Right lobe of liver (tissue), 6 donors: ENCODE measurements at regions not wholly inside any gene's neighbourhood (a gene's known extent, or its start where the extent isn't known, plus 50 kb on each side); places are given as distances from the start of the nearest gene placed in this dataset.
"Not testable (repeated sequence)": the region's sequence is repeated elsewhere in the genome, so short reads cannot be mapped to it uniquely, and the experiment has no call there.

Experiments used
- ATAC-seq, 4 donors: fragments of 200-7000 bp; cut with Tn5 transposase; one replicate each; pipeline ENCODE4 v1.9.1; 2020; ENCODE audit warnings: mild to moderate bottlenecking in 4 of 4, moderate library complexity in 4 of 4
- DNase-seq, 3 donors: peaks; one replicate each; pipeline ENCODE4 v3.0.0-alpha.2; 2020
- H3K27ac ChIP-seq, 3 donors: fragments of 200-600 bp; one replicate each; pipeline ENCODE4 v1.8.0; 2022
- H3K27me3 ChIP-seq, 2 donors: fragments of 200-600 bp; one replicate each; pipeline ENCODE4 v1.8.0; 2022
- H3K36me3 ChIP-seq, 4 donors: fragments of 200-600 bp; sonication (generic) in 1 of 4; one replicate each; pipeline versions ENCODE4 v1.5.1 to v1.8.0; 2017 to 2022; ENCODE audit warnings: control low read depth in 1 of 4
- H3K4me1 ChIP-seq, 4 donors: fragments of 200-600 bp; sonication (generic) in 1 of 4; one replicate each; pipeline versions ENCODE4 v1.5.1 to v1.8.0; 2017 to 2022; ENCODE audit warnings: control low read depth in 1 of 4
- H3K4me3 ChIP-seq, 3 donors: fragments of 200-600 bp; one replicate each; pipeline ENCODE4 v1.8.0; 2022
- H3K9me3 ChIP-seq, 4 donors: fragments of 200-600 bp; sonication (generic) in 1 of 4; one replicate each; pipeline versions ENCODE4 v1.5.1 to v1.8.0; 2017 to 2022; ENCODE audit warnings: control low read depth in 1 of 4
- POLR2A ChIP-seq: fragments of 450-650 bp; IDR thresholded peaks from one replicate; pipeline ENCODE4 v1.6.1; 2017; ENCODE audit warnings: antibody characterized with exemption, mild to moderate bottlenecking
- WGBS: methylation state at CpG from one replicate; pipeline ENCODE4 v1.1.6; 2018; ENCODE audit warnings: low coverage, low lambda C conversion rate; ENCODE audit not compliant: insufficient coverage; ENCODE audit errors: missing lambda C conversion rate; 5-methylcytosine and 5-hydroxymethylcytosine counted together
- intact Hi-C, 2 donors: fragments of 100-400 bp; cut with DNase I; formaldehyde crosslinking; loops; one replicate each; pipeline versions ENCODE4 v1.11.2 to v1.14.1; 2022
- TF ChIP-seq, protein P1 (sequence below), 4 donors: fragments of 200-600 bp in 3 of 4; fragments of 450-650 bp in 1 of 4; IDR thresholded peaks; one replicate each; pipeline versions ENCODE4 v1.5.1 to v1.8.0; 2016 to 2022; ENCODE audit warnings: antibody characterized with exemption in 4 of 4, mild to moderate bottlenecking in 2 of 4
- donor health status: DM: no; HTN: yes; CAD: no.
- donor health status: DM: no; HTN: no; CAD: no.
- donor health status: DM: no; HTN: no; CAD: no.
- donor health status: DM: no; HTN: yes; CAD: no.
- donor health status: DM: no; HTN: yes; CAD: no.

DNA sequence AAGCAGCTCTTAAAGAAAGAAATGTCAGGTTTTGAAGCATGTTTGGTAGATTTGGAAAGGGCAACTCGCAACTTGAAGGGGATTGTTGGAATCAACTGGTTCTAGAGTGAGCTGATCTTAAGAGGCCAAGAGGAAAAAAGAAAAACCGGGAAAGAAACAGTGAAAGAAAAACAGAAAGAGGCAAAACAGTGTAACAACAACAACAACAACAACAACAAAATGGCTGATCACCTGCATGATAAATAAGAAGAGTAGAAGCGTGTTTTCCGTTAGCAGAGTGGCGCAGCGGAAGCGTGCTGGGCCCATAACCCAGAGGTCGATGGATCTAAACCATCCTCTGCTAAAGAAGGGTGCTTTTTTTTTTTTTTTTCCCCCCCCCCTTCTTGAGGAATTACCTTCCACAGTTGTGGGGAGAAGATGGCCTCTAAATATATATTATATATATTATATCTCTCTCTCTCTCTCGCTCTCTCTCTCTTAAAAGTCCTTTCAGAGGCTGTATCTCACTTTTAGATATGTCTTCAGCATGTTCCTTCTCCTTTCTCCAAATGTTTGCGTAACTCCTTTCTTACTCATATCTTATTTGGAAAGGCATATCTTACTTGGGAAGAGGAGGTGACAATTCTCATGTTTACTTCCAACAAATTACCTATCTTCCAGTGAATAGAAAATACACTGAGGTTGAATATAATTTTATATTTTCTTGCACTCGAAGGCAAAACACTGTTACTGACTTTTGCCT, 134.4 kb downstream of the OR2B2 start:
- ATAC-seq = no peak
- Histone ChIP-seq H3K27ac (no peak overlapping the region), H3K4me3 (no peak overlapping the region), H3K27me3 (no peaks in the 10 kb centered on the region), H3K9me3 (no peaks in the 10 kb centered on the region), H3K4me1 (no peaks in the 10 kb centered on the region), H3K36me3 (no peaks in the 10 kb centered on the region)
- no peak for DNase-seq
- TF ChIP-seq, protein P1, sequence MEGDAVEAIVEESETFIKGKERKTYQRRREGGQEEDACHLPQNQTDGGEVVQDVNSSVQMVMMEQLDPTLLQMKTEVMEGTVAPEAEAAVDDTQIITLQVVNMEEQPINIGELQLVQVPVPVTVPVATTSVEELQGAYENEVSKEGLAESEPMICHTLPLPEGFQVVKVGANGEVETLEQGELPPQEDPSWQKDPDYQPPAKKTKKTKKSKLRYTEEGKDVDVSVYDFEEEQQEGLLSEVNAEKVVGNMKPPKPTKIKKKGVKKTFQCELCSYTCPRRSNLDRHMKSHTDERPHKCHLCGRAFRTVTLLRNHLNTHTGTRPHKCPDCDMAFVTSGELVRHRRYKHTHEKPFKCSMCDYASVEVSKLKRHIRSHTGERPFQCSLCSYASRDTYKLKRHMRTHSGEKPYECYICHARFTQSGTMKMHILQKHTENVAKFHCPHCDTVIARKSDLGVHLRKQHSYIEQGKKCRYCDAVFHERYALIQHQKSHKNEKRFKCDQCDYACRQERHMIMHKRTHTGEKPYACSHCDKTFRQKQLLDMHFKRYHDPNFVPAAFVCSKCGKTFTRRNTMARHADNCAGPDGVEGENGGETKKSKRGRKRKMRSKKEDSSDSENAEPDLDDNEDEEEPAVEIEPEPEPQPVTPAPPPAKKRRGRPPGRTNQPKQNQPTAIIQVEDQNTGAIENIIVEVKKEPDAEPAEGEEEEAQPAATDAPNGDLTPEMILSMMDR (IDR thresholded peaks at IDR 0.05) = no peak
- TF ChIP-seq POLR2A = no peak
- 68% methylated on average over 11 of the region's 11 CpGs for WGBS
- intact Hi-C loops = no loop called here

DNA sequence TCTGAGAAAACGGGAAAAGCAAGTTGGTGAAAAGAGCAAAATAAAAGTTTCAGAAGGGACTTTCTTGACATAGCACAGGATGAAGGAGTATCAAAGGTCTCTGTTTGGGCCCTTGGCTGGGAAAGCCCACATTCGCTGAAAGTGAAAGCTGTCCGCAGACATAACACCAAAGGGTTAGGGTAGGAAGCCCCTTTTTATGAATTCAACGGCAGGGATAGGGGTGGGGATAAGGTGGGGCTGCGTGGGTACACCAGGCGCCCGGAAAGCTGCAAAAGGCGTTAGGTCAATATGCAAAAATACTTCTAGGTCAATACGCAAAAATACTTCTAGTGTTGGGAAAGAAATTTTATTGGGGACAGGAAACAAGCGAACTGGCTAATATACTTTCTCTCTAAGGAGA, 135.1 kb downstream of the OR2B2 start:
- intact Hi-C loops = no loop called here
- H3K36me3 ChIP-seq = no peaks in the 10 kb centered on the region
- H3K9me3 ChIP-seq = no peaks in the 10 kb centered on the region
- DNase-seq = no peak
- WGBS = 56% methylated on average over 10 of the region's 10 CpGs
- H3K27me3 ChIP-seq = no peaks in the 10 kb centered on the region
- H3K4me1 ChIP-seq = peaks cover 0 to 2% (median under 1%) of the 10 kb centered on the region in 4 donors
- H3K27ac ChIP-seq = no peak overlapping the region
- H3K4me3 ChIP-seq = no peak overlapping the region
- ATAC-seq = no peak
- TF ChIP-seq, protein P1 (IDR thresholded peaks at IDR 0.05) = no peak
- no peak for TF ChIP-seq POLR2A

DNA sequence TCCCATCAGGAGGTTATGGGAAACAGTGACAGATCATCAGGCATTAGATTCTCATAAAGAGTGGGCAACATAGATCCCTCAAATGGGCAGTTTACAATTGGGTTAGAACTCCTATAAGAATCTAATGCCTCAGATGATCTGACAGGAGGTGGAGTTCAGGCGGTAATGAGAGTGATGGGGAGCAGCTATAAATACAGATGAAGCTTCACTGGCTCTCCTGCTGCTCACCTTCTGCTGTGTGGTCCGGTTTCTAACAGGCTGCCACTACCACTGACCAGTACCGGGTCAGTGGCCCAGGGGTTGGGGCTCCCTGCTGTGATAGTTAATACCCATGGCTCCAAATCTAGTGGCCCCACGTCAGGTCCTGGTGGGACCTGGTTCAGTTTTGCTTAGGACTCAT, 135.7 kb downstream of the OR2B2 start:
- H3K27me3 ChIP-seq = peaks cover 0 to under 1% of the 10 kb centered on the region in 2 donors
- ATAC-seq (no peak), DNase-seq (no peak)
- no peak overlapping the region for H3K4me3 ChIP-seq
- H3K4me1 ChIP-seq = peaks cover 0 to 4% (median 2%) of the 10 kb centered on the region in 4 donors
- no peaks in the 10 kb centered on the region for H3K9me3 ChIP-seq
- intact Hi-C loops = no loop called here
- no peak overlapping the region for H3K27ac ChIP-seq
- no peaks in the 10 kb centered on the region for H3K36me3 ChIP-seq
- no peak for TF ChIP-seq POLR2A
- TF ChIP-seq, protein P1 (IDR thresholded peaks at IDR 0.05) = no peak
- 50% methylated on average over 2 of the region's 4 CpGs for whole genome bisulfite sequencing

DNA sequence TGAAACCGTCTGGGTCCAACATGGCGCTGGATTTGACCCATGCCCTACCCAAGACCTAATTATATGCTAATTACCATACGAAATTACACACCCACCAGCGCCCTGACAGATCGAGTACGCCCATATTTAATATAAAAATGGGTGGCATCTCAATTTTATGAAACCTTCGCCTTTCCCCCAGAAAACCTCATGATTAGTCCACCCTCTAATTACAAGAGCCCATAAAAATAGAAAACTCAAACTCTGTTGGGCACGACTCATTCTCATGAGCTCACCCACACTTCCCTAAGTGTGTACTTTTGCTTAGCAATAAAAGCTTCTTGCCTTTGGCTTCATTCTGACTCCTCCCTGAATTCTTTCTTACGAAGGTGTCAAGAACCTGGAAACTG, 136.4 kb downstream of the OR2B2 start:
- DNase-seq (no peak), ATAC-seq (no peak)
- TF ChIP-seq POLR2A = no peak
- TF ChIP-seq, protein P1 (IDR thresholded peaks at IDR 0.05) = no peak
- H3K27me3 ChIP-seq = peaks cover 0 to 7% of the 10 kb centered on the region in 2 donors
- H3K36me3 ChIP-seq = no peaks in the 10 kb centered on the region
- 65% methylated on average over 9 of the region's 9 CpGs for WGBS
- no peaks in the 10 kb centered on the region for H3K9me3 ChIP-seq
- H3K4me1 ChIP-seq = peaks cover 0 to 4% (median 2%) of the 10 kb centered on the region in 4 donors
- no peak overlapping the region for H3K27ac ChIP-seq
- no peak overlapping the region for H3K4me3 ChIP-seq
- intact Hi-C loops = no loop called here

DNA sequence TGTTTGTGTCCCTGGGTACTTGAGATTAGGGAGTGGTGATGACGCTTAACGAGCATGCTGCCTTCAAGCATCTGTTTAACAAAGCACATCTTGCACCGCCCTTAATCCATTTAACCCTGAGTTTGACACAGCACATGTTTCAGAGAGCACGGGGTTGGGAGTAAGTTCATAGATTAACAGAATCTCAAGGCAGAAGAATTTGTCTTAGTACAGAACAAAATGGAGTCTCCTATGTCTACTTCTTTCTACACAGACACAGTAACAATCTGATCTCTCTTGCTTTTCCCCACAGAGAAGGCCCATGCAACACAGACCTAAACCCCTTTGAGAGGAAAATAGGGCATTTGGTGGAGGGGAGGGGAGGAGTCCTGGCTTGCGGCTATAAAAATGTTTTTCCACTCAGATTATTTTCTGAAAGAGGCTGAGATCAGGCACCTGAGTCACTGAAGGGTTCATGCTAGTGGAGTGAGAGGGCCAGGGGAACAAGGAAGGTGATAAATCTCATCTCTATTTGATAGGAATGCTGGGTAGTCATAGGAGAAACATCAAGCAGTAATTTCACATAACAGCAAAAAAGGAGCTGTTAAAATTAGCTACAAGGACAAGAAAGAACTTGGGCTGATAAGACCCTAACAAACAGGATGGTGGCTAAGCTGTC, 136.9 kb downstream of the OR2B2 start:
- intact Hi-C loops, H3K36me3 ChIP-seq, DNase-seq, ATAC-seq, H3K9me3 ChIP-seq, H3K27me3 ChIP-seq, H3K4me1 ChIP-seq, H3K27ac ChIP-seq, H3K4me3 ChIP-seq: not testable (repeated sequence)
- 84% methylated on average over 3 of the region's 5 CpGs for WGBS

DNA sequence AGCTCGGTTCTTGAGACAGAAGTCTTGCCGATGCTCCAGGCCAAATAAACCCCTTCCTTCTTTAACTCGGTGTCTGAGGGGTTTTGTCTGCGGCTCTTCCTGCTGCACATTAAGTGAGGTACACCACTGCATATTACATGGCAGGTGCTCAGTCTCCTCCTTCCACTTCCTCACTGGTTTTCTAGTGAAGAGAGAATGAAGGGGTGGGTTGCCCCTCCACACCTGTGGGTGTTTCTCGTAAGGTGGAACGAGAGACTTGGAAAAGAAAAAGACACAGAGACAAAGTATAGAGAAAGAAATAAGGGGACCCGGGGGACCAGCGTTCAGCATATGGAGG, 138.0 kb downstream of the OR2B2 start:
- H3K4me1 ChIP-seq, intact Hi-C loops, H3K9me3 ChIP-seq, DNase-seq, H3K36me3 ChIP-seq, H3K4me3 ChIP-seq, H3K27ac ChIP-seq, H3K27me3 ChIP-seq, ATAC-seq: not testable (repeated sequence)
- WGBS = 71% methylated on average over 4 of the region's 8 CpGs

DNA sequence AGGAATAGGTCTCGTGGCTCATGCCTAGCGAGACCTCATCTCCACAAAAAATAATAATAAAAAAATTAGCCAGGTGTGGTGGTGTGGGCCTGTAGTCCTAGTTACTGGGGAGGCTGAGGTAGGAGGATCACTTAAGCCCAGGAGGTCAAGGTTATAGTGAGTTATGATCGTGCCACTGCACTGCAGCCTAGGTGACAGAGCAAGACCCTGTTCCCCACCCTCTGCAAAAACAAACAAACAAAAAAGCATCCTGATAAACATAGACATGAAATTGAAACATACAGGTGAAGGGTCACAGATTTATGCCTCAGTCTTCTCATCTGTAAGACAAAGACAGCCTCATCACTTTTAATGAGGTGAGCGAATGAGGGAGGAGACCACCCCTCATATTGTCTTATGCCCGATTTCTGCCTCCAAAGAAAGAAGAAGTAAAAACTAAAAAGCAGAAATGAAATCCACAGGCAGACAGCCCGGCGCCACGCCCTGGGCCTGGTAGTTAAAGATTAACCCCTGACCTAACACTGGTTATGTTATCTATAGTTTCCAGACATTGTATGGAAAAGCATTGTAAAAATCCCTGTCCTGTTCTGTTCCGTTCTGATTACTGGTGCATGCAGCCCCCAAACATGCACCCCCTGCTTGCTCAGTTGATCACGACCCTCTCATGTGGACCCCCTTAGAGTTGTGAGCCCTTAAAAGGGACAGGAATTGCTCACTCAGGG, 138.5 kb downstream of the OR2B2 start:
- 67% methylated on average over 8 of the region's 10 CpGs for WGBS
- H3K4me3 ChIP-seq, H3K36me3 ChIP-seq, H3K27me3 ChIP-seq, DNase-seq, H3K4me1 ChIP-seq, ATAC-seq, intact Hi-C loops, H3K27ac ChIP-seq, H3K9me3 ChIP-seq: not testable (repeated sequence)
